ENCODE measurements at regions not wholly inside any gene's neighbourhood (a gene's known extent, or its start where the extent isn't known, plus 50 kb on each side); places are given as distances from the start of the nearest gene placed in this dataset.
"Not testable (repeated sequence)": the region's sequence is repeated elsewhere in the genome, so short reads cannot be mapped to it uniquely, and the experiment has no call there.

DNA sequence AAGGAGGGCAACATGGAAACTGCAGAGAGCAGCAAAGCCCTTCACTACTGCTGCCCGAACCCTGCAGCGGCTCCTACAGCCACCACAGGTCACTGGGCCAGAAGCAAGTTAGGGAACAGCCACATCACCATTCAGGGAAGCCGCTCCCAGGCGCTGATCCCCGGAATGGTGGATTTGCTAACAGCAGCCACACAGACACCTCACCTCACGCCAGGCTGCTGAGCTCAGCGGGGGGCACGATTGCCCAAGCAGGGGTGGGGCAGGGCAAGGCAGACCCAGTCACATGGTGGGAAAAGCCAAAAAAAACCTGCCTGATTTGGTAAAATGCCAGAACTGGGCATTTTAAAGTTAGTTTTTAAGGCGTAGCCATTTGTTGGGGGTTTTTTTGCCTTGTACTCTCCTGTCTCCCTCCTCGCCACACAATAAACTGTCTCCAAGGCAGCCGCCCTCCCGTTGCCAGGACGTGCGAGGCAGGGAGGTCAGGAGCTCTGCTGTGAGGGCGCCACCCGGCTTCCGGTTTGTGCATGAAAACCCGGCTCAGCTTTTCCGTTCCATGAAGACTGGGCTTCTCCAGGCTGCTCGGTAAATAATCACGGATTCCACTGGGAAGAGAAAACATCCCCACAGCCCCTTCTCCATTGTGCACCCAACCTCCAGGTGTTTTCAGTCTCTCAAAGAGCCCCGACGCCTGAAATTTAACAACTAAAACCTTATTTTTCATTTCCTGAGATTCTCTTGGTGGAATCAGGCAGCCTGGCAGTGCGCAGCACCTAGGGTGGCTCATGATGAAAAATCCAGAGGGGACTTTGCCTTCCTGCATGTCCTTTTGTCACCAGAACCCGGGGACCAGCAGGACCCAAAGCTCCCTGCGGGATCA, 453.5 kb downstream of the PREX1 start:
- H3K27me3 ChIP-seq (replicated peaks; ENCODE audit: control insufficient read depth, insufficient read depth, low read length); H3K4me1 ChIP-seq; H3K36me3 Mint-ChIP-seq (ENCODE audit: insufficient read depth, unreplicated experiment); POLR2A ChIA-PET; intact Hi-C loops (cut with micrococcal nuclease; ENCODE audit: unreplicated experiment); H3K4me3 ChIP-seq (ENCODE audit: low read depth, low read length); H3K9me3 Mint-ChIP-seq (ENCODE audit: unreplicated experiment); H3K9me3 ChIP-seq; H3K4me3 Mint-ChIP-seq (ENCODE audit: unreplicated experiment); H3K27me3 Mint-ChIP-seq (ENCODE audit: insufficient read depth, unreplicated experiment); BruUV-seq (replicated peaks); H3K36me3 ChIP-seq (ENCODE audit: control insufficient read depth, insufficient read depth, low read length): not testable (repeated sequence)
- H3K27ac Mint-ChIP-seq (ENCODE audit: unreplicated experiment): peak overlapping the region; percentile 23
- H3K4me1 Mint-ChIP-seq (ENCODE audit: low read depth, unreplicated experiment): peaks cover 21% of the 10 kb centered on the region
- TF ChIP-seq, protein P1, sequence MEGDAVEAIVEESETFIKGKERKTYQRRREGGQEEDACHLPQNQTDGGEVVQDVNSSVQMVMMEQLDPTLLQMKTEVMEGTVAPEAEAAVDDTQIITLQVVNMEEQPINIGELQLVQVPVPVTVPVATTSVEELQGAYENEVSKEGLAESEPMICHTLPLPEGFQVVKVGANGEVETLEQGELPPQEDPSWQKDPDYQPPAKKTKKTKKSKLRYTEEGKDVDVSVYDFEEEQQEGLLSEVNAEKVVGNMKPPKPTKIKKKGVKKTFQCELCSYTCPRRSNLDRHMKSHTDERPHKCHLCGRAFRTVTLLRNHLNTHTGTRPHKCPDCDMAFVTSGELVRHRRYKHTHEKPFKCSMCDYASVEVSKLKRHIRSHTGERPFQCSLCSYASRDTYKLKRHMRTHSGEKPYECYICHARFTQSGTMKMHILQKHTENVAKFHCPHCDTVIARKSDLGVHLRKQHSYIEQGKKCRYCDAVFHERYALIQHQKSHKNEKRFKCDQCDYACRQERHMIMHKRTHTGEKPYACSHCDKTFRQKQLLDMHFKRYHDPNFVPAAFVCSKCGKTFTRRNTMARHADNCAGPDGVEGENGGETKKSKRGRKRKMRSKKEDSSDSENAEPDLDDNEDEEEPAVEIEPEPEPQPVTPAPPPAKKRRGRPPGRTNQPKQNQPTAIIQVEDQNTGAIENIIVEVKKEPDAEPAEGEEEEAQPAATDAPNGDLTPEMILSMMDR (IDR thresholded peaks at IDR 0.05; ENCODE audit: insufficient read depth in 1 of 2, low read depth in 1 of 2, low read length in 1 of 2, severe bottlenecking in 1 of 2, unreplicated experiment in 1 of 2): peak; percentile 14 to 24
- CTCF ChIA-PET: interaction anchor here (1.1 kb wide), 1 partner anchor 246 kb away, joined by 3 read pairs; no protein-coding TSS in a partner anchor
- peak in 1 of 2 experiments; percentile 34 for DNase-seq

DNA sequence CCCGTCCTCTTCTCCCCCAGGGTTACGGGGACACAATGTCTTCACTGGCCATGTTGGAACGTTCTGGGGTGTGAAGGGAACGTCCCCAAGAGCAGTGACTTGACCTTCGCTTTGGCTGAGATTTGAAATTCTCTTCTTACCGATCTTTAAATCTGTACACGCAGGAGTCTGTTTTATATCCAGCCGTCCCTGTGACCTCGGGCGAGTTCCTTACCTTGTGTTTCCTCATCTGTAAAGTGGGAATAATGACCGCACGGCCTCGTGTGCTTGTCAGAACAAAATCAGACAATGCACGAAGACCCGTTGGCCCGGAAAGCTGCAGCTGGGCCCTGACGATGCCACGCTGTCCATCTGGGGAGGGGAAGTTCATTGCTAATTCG, 454.3 kb downstream of the PREX1 start:
- TF ChIP-seq, protein P1 (IDR thresholded peaks at IDR 0.05; ENCODE audit: insufficient read depth in 1 of 2, low read depth in 1 of 2, low read length in 1 of 2, severe bottlenecking in 1 of 2, unreplicated experiment in 1 of 2): no peak
- Histone ChIP-seq H3K36me3 (ENCODE audit: control insufficient read depth, insufficient read depth, low read length) (no peaks in the 10 kb centered on the region), H3K4me1 (peaks cover 10% of the 10 kb centered on the region; the same call in 1 of the 2 replicates), H3K27me3 (replicated peaks; ENCODE audit: control insufficient read depth, insufficient read depth, low read length) (no peaks in the 10 kb centered on the region), H3K9me3 (no peaks in the 10 kb centered on the region), H3K4me3 (ENCODE audit: low read depth, low read length) (no peak overlapping the region)
- Mint-ChIP-seq H3K27ac (ENCODE audit: unreplicated experiment) (no peak overlapping the region), H3K4me3 (ENCODE audit: unreplicated experiment) (no peak overlapping the region), H3K4me1 (ENCODE audit: low read depth, unreplicated experiment) (peaks cover 21% of the 10 kb centered on the region), H3K36me3 (ENCODE audit: insufficient read depth, unreplicated experiment) (no peaks in the 10 kb centered on the region), H3K27me3 (ENCODE audit: insufficient read depth, unreplicated experiment) (no peaks in the 10 kb centered on the region), H3K9me3 (ENCODE audit: unreplicated experiment) (no peaks in the 10 kb centered on the region)
- intact Hi-C loops (cut with micrococcal nuclease; ENCODE audit: unreplicated experiment): no loop called here
- CTCF ChIA-PET: interaction anchor here (1.1 kb wide), 1 partner anchor 247 kb away, joined by 3 read pairs; no protein-coding TSS in a partner anchor
- POLR2A ChIA-PET: no interaction called here
- no TSS peak for BruUV-seq (replicated peaks)
- no peak for DNase-seq

DNA sequence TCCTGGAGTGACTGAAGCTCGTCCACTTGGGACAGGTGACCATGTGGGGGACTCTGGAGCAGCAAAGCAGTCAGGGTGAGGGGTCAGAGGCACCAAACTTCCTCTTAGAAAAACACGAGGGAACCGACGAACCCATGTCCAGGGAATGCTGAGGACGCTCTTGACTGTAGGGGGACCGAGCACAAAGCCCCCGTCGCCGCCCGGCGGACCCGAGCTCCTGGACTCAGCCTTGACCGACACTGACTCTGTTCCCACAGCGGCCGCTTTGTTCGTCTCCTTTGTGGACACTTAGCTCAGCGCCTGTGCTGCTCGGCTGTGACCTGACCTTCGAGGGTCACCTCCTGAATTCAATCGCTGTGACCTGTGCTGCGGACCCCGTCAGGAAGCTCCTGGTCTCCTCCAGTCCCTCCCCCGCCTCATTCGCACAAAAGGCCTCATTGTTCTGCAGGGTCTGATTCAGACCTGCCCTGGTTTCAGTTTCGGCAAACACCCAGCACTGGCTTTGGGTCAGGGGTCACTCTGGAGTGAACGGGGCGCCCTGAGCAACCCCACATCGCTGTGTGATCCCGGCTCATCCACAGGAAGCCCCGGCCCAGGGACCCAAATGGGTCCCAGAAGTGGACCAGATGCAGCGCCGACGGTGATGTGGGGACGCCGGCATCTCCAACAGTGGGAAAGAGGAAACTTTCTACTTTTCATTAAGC, 454.8 kb downstream of the PREX1 start:
- H3K4me1 ChIP-seq; H3K36me3 Mint-ChIP-seq (ENCODE audit: insufficient read depth, unreplicated experiment); H3K4me3 ChIP-seq (ENCODE audit: low read depth, low read length); intact Hi-C loops (cut with micrococcal nuclease; ENCODE audit: unreplicated experiment); POLR2A ChIA-PET; H3K9me3 ChIP-seq; DNase-seq; BruUV-seq (replicated peaks); CTCF ChIA-PET; H3K9me3 Mint-ChIP-seq (ENCODE audit: unreplicated experiment); H3K27me3 Mint-ChIP-seq (ENCODE audit: insufficient read depth, unreplicated experiment); H3K4me3 Mint-ChIP-seq (ENCODE audit: unreplicated experiment); H3K27me3 ChIP-seq (replicated peaks; ENCODE audit: control insufficient read depth, insufficient read depth, low read length); H3K27ac Mint-ChIP-seq (ENCODE audit: unreplicated experiment); H3K36me3 ChIP-seq (ENCODE audit: control insufficient read depth, insufficient read depth, low read length): not testable (repeated sequence)
- H3K4me1 Mint-ChIP-seq (ENCODE audit: low read depth, unreplicated experiment): peaks cover 21% of the 10 kb centered on the region

All from Caco-2 (cell line).